HG03159 (cell line): ENCODE measurements at regions not wholly inside any gene's neighbourhood (a gene's known extent, or its start where the extent isn't known, plus 50 kb on each side); places are given as distances from the start of the nearest gene placed in this dataset.
A peak's percentile ranks its signal among the peaks of the same experiment; 100 is the strongest.
"Not testable (repeated sequence)": the region's sequence is repeated elsewhere in the genome, so short reads cannot be mapped to it uniquely, and the experiment has no call there.

Experiments used
- ATAC-seq: cut with Tn5 transposase; IDR thresholded peaks from one replicate; pipeline ENCODE4 v1.9.1; 2021; ENCODE audit warnings: mild to moderate bottlenecking, moderate library complexity; ENCODE audit not compliant: unreplicated experiment

DNA sequence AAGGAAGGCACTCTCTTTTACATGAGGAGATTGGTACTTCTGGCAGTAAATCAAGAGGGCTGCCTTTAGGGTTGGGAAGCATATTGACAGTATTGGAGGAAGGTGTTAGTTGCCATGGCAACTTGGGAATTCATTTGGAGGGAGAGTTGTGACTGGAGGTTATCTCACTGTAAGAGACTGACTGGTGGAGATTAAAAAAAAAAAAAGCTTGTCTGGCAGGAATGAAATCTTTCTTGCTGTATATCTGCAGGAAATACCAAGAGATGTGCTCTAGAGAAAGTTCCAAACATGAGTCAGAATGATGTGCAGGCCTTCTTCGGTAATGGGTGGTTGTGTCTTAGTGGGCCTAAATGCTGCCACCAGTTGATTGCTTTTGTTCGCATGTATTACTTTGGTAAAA lies 59.8 kb upstream of the FAM72C start:
- ATAC-seq = not testable (repeated sequence)

DNA sequence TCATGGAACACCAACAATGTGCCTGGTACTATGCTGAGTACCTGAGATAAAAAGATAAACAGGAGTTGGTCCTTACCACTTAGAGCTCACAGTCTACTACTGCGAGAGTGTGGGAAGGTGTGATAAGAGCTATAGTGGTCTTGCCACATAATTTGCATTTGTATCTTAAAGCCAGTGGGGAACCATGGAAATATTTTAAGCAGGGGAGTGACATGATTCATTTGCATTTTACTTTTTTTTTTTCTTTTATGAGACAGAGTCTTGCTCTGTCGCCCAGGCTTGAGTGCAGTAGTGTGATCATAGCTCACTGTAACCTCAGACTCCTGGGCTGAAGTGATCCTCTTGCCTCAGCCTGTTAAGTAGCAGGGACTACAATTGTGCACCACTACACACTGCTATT lies 54.2 kb upstream of the FAM72C start:
- ATAC-seq = peak; percentile 86

DNA sequence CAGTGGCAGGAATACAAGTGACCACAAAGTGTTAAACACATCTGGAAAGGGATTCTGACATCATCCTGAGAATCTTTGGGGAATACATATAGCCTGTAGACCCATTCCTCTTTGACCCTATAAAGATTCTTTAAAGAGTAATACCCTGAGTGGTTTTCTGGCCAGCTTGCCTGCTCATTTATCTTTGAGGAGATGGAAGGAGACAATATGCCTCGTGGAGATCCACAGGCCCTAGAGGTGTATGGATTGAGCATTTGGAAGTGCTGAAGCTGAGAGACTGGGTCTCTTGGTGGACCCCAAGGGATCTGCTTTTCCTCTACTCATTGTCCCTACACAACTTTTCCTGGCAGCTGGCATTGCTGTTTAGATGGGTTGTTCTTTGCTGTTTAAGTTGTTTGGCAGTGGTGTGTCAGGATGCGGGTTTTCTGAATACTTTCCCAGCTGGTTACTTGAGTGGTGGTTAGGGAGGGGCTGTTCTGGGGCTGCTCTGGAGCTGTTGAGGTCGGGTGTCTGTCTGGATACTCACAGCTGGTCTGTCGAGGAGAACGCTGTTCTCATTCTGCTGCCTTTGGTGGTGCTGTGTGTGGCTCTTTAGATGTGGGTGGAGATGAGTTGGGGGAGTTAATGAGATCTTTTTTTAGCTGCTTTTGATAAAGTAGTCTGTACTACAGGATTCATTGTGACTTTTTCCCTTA lies 50.1 kb upstream of the FAM72C start:
- ATAC-seq = not testable (repeated sequence)
